Ecto neural progenitor cell (in vitro differentiated cells): ENCODE measurements at regions not wholly inside any gene's neighbourhood (a gene's known extent, or its start where the extent isn't known, plus 50 kb on each side); places are given as distances from the start of the nearest gene placed in this dataset.

Source experiments
- DNase-seq: peaks from one replicate; pipeline ENCODE4 v3.0.0-alpha.2; 2018; ENCODE audit warnings: low spot score

DNA sequence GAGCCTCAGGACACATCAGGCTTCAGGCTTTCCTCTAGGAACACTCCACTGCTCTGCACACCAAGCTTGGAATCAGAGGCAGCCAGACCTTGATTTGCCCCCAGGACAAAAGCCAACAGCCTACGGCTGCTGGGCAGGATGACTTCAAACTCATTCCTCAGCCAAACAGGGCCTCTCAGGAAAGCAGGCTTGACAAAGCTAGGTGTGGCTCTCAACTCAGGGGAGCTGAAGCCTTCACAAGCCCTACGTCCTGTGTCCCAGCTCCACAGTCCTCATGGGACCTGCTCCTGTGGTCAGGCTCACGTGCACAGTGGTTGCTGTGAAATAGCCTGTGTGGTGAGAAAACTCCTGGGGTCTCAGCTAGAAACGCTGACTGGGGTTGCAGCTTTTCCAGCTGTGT lies 398.9 kb upstream of the ZNF507 start:
- no peak for DNase-seq

DNA sequence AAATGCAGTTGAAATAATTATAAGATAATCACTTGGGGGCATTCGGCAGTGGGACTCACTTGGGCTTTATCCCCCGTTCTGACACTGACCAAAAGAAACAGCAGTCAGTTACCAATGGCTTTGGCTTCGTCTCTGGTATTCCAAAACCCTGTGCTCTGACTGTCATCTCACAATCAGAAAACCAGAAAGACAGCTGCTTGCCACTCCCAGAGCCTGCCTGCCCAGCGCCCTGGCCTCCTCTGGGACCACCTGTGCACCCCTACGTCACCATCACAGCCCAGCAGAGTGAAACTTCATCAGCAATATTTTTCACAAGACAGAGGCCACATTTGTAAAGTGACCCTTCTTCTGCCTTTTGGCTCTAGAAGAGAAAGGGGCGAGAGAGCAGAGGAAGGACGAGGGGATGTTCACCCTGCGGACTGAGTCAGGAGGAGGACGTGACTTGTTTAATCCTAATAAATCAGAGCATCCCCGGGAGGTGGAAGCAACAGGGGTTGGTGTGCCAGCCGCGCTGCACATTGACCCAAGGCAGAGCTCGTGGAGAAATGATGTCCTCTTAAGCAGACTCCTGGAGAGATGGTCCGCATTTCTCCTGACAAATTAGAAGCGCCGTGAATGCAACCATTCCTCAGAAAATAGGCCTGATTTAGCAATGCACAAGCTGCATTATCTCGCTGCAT lies 397.8 kb upstream of the ZNF507 start:
- no peak for DNase-seq

DNA sequence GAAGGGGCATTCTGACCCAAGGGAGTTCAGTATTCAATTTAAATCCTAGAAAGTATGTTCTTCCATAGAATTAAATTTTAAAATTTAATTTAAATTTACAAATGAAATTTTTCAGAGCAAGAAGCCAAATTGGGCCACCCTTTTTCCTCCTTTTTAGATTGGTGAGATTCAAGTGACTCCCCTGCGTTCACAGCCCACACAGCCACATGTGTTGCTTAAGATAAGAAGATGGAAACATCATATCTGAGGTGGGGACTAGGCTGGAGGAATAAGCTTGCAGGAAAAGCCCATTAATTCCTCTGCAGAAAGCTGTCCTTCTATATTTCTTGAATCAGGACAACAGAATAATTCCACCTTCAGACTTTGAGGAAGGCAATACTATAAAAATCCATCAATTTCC lies 392.7 kb upstream of the ZNF507 start:
- DNase-seq: no peak

DNA sequence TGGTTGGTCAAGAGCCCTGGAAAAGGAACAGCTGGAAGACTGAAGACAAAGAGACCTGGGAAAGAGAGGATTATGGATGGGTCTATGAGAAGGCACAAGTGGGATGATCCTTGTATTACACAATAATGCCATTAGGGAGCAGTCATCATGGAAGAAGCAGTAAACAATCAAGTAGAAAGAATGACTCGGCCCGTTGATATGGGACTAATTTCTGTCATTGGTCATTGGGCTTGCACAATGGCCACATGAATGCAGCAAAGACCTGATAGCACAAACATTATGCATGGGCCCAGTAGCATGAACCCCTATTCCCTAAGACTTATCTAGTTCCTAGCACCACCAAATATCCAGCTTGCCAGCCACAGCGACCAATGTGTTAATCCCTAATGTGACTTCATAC lies 390.3 kb upstream of the ZNF507 start:
- no peak for DNase-seq

DNA sequence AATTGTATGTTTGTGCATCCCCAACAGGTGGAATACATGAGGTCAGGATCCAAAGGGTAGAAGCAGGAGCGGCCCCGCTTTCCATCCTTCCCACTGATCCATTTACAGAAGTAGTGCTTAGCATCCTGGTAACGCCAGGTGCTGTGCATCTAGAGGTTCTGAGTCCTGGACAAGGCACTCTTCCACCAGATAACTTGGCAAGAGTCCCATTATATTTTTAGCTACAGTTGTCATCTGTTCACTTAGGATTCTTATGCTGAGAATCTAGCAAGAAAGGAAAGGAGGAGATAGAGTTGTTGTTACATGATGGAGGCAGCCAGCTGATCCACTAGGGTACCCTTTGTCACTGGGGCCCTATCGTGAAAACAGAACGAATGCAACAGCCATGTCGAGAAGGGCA lies 389.5 kb upstream of the ZNF507 start:
- no peak for DNase-seq

DNA sequence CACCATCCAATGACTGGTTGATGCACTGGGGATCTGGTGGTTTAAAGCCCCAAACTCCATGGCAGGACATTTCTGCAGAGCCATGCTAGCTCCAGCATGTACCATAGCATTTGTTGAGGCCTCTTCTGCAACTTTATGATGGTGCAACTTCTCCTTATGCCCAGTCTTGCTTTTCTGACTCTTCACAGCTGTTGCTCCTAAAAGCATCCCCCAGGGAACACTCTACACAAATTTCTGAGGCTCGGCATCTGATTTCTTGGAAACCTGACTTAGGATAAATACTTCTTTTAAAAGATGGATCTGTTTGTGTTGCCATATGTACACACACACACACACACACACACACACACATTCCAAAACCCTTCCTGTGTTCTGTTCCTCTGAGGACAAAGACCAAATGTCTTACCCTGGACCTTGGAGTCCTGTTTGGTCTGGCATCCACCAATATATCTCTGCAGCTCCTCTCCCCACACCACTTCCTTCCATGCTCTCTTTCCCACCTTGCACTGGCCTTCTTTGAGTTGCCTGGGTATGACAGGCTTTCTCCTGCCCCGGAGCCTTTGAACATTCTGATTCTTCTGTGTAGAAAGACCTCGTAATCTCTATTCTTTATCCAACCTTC lies 388.5 kb upstream of the ZNF507 start:
- DNase-seq: no peak

DNA sequence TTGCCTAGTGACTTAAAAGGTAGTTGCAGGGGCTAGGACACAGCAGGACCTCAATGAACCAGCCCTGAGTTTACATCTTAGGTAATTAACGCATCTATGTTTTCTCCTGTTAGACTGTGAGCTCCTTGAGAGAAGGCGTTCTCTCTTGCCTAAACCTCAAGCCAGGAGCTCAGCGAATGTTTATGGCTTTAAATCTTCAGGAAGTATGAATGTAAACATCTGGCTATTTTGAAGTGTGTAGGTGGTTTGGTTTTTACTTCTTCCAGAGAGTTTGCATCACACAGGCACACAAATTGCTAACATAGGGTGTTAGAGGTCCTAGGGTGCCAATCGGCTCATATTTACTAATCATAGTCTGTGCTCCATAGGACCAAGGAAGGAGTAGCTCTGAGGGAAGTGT lies 387.7 kb upstream of the ZNF507 start:
- no peak for DNase-seq

DNA sequence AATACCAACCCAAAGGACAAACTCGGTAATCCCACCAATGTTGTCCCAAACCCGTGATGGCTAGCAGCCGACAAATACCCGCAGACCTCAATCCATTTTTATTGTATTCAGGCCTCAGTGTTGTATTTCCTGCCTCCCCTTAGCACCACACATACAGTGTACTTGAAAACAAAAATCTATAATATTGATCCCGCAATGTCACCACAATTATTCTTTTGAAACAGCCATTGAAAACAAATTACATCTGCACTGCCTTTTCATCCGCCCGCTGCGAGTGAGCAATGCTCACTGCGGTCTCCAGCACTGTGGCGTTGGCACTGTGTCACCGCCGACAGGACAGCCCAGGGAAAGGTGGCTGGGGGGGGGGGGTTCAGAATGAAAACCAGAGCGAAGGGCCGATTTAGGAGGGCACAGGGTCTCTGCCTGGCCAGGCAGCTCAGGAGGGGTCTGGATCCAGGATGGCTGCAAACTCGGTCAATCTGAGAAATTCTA lies 385.8 kb upstream of the ZNF507 start:
- no peak for DNase-seq

DNA sequence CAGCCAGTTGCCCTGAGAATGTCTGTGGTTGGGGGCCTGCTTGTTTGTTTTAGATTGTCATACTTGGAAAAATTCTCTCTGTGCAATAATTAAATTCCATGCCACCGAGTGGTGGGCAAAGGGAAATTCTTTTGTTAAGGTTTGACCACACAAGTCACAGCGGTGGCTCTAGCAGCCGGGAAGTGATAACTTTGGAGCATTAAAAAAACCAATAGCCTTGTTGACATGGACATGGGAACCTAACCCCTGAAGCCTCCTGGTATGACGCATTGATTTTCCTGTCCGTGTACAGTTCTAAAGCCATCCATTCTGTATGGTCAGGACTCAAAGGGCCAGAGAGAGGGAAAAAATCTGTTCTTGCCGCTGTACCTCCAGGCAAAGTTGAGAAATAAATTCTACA lies 384.9 kb upstream of the ZNF507 start:
- no peak for DNase-seq

DNA sequence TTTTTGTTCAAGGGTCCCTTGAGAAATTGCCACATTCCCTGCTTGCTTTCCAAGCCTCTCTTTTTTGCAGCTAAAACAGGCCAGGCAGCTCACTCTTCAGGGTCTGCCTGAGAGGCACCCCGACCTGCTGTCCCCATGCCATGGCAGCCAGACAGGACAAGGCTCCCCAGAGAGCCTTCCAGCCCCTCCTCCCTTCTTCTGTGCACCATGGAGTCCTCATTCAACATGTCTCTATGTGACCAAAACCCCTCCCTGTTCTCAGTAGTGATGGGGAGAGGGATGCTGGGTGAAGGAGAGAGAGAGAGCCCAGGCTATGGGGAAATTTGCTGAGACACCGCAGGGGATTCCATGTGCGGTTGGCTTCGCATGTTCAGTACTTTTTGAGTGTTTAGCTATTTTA lies 384.2 kb upstream of the ZNF507 start:
- no peak for DNase-seq

DNA sequence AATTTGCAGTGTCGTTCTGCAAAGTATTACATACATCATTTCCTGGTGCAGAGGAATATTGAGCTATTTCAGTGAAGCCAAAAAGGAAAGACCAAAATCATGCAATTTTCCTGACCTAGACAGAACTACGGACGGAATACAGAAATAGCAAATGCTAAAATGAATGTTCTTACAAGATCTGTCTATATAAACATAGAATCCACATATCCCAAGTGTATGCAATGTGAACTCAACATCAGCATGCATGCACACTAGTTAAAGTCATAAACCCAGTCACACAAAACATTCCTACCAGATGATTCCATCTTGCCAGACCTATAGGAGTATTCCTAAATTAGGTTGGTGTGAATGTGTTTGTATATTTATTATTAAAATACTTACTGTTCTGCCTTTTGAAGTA lies 383.7 kb upstream of the ZNF507 start:
- no peak for DNase-seq

DNA sequence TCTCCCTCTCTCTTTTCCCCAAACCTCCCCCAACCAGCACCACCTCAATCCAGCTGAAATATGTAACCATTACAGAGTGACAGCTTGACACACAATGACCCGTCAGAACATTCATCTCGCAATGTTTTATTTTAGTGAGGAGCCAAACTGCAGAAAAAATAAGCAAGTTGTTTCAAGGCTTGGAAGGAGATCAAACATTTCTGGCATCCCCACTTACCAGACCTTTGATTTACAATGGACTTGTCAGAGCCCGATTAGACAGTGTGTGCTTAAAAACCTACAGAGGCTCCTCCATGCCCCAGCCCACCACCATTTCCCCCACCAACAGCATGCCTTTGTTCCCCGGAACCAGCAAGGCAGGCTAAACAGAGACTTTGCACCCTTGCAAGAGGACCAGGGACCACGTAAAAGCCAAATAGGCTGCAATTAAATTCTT lies 382.8 kb upstream of the ZNF507 start:
- no peak for DNase-seq

DNA sequence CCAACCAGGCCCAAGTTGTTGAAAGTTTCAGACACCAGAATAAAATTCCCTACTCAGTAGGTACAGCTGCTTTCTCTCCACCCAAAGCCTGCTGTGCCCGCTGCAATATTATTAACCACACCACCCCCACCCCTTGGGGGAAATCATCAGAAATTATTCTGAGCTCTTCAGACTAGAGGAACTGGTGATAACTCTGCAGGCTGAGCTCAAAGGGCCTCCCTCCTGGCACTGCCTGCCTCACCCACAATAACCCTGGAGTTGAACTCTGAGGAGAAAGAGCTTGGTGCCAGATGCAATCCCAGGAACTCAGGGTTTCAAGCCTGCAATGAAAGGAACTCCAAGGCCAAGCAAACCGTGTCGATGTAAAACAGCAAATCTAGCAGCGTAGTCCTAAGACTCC lies 381.7 kb upstream of the ZNF507 start:
- no peak for DNase-seq

DNA sequence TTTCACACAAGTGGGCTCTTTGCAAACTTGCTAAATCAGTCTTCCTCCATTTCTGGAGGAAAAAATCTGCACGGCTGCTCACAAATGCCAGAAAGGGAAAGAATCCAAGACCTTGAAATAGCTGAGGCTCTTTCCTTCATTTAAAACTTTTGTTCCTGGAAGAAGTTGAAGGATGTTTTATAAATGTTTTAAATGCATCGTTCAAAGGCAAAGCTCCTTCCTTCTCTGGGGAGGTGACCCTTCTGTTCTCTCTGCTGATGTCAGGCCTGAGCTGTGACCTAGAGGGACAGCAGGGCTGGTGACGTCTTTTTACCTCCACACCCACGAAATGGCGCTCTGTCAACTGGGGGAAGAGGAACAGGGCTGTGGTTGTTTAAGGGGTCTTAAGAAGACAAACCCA lies 376.4 kb upstream of the ZNF507 start:
- no peak for DNase-seq

DNA sequence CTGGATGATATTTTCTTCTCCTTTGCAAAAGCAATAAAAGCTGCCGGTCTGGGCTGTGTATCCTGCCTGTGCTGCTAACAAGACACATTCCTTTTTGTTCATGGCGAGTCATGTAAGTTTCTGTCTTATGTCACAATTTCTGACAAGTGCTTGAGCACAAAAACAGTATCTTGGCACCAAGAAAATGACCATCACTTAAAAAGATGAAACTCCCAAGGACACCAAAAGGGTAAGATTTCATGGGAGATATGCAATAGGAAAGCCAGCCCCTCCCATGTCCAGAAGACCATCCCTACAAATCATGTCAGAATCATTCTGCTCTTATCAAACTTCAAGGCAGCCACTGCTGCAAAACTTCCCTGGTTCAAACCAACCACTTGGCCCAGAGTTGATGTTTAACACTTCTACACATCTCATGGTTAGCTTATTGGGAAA lies 375.4 kb upstream of the ZNF507 start:
- DNase-seq: no peak

DNA sequence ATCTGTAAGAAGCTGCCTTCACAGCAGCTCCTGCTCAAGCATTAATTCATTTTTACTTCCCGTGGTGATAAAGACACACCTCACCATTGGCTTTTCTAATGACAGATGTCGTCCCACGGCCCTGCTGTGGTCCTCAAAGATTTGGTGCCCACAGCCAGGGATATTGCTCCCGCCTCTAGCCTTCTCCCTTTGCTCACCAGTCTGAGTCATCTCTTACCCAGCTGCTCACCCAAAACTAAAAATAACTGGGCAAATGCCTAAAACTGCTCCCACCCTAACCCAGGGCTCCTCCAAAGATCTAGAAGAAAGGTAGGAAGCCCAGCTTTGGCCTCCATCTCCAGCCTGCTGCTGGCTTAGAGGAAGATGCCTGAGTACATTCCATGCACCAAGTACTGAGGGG lies 371.1 kb upstream of the ZNF507 start:
- DNase-seq: no peak

DNA sequence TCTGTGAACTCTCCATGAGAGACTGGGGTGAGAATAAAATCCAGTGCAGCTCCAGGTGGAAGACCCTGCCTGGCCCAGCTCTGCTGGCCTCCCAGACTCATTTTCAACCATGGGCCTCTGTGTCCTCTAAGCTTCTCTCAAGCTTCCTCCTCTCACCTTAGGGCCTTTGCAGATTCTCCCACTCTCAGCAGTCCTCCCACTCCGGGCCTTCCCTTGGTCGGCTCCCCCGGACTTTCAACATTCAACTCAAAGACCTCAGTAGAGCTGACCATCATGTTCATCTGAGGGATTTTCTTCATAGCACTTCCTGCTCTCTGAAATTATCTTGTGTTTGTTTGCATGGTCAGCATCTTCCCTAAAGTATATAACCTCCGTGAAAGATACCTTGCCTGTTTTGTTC lies 370.5 kb upstream of the ZNF507 start:
- no peak for DNase-seq

DNA sequence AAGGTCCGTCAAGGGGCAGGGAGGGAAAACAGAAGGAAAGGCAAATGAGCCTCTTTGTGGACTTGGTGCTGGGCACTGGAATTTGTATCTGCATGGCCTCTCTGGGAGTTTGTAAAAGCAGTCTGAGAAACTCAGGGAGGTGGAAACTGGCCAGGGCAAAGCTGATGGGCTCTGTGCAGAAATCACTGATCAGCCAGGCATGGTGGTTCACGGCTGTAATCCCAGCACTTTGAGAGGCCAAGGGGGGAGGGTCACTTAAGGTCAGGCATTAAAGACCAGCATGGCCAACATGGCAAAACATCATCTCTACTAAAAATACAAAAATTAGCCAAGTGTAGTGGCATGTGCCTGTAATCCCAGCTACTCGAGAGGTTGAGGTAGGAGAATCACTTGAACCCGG lies 369.9 kb upstream of the ZNF507 start:
- no peak for DNase-seq

DNA sequence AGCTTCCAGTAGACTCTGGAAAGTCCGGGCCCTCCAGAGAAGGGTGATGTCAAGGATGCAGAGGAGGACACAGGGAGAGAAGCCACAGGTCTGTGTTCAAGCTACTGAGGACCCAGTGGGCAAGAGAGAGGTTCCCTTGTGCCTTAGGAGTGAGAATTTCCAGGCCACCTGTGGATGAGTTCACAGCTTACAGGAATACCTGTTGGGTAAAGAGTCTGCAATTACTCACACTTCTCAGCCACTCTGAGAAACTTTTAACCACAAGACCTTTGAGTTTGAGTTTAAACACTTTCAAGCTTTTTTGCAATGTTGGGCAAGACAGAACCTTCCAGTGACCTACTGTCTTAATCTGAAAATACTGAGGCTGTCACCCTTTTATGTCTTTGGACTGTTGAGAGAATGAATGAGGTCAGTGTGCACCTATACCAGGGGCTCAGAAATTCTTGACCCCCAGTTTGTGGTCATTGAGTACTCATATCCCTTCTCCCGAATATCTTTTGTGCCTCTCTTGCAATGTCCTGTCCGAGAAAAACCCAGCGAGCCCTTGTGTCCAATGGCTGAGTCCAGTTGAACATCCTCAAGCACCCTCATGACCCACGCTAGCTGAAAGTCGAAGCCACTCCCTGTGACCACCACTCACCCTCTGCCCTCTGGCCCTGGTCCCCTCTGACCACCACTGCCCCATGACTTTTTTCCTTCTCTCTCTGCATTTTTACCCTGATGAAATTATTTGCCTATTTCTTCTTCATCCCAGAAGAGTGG lies 368.5 kb upstream of the ZNF507 start:
- DNase-seq: peak; percentile 7

DNA sequence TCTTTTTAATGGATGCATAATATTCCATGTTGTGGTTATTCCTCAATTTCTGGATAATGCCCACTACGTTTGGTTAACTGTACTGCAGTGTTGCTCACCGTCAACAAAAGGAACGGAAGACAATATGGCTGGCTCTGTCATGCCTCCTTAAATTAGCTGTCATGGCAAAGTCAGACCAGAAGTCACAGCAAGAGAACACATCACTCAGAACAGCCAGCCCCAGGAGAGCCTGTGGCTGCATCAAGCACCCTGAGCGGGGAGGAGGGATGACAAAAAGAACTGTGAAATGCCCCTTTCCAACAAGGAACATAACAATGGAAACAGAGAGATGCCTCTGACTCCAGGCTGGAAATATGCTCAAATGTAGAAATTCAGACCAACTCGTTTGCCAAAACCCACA lies 366.0 kb upstream of the ZNF507 start:
- DNase-seq: peak; percentile 8

DNA sequence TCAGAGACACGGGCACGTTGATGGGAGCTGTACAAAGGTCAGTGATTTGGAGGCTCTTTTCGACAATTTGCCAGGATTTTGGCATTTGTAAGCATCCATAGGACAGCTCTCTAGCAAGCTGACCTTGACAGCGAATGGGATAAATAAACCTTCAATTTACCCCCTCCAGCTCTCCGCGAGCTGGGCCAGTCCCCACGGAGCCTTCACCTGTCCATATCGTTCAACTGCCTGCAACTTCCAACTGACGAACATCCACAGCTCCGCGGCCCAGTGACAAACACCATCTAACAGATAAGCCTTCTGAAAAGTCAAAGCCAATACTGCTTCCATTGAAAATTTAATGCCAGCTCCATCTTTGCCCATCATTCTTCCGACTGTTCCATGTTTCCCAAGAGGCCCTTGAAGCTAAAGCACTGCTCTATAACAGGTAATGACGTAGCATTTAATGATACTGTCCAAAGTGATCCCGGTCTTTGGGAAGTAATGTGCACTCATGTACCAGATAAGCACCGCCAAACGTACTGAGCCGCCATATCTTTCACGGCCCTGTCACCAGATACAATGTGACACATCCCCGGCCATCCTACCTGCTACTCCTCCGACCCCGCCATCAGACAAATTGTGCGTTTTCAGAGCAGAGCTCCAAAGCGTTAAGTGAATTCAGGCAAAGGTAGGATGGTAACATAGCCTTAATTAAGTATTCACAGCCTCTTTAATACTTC lies 365.3 kb upstream of the ZNF507 start:
- DNase-seq: peak; percentile 19

DNA sequence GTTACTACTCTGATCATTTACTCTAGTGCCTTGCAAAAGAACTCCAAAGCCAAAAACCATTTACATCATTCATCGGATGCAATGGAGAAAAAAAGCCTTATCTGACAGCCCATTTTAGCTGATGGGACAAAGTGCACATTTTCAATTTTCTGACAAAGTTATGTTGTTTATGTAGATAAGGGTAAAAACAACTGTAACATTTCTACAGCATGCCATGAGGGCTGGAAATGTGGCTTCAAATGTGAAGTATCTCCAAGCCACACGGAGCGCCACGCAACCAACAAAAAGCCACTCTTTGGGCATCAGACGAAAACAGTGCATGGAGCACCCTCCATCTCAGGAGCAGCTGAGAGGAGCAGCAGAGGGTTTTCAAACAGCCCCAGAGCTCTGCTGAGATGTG lies 364.6 kb upstream of the ZNF507 start:
- no peak for DNase-seq

DNA sequence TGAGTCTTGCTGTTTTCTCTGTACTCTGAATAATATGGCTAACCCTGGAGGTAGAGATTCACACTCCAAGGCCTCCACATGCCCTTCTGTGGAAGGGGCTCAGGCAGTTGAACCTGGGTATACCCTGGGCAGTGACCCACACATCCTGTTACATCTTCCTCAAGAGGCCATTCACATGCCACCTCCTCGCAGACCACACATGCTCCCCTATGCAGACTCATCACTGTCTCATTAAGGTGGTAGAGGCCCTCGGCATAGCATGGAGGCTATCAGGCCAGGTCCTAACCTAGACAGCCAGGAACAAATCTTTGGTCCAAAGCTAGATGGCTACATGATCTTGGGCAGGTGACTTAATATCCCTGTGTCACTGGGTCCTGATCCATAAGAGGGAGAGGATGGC lies 363.9 kb upstream of the ZNF507 start:
- peak; percentile 17 for DNase-seq
